Keratinocyte (primary cell): ENCODE measurements at regions not wholly inside any gene's neighbourhood (a gene's known extent, or its start where the extent isn't known, plus 50 kb on each side); places are given as distances from the start of the nearest gene placed in this dataset.

Experiments used
- DNase-seq: peaks from one replicate; pipeline ENCODE4 v3.0.0-alpha.2; 2011; ENCODE audit warnings: low read depth, missing footprints, low spot score
- FAIRE-seq: peaks from 2 replicates; lab custom pipeline; 2011; peaks lifted over from hg19 to GRCh38; lab: Jason Lieb, UNC
- H2AFZ ChIP-seq: 2 replicates; pipeline ENCODE4 v1.6.0; 2012; ENCODE audit warnings: low read length, control low read depth, inconsistent platforms; ENCODE audit not compliant: control insufficient read depth
- H3K27ac ChIP-seq: 2 replicates; pipeline ENCODE4 v1.5.1; 2011; ENCODE audit warnings: low read length; ENCODE audit not compliant: control insufficient read depth, insufficient read depth
- H3K27me3 ChIP-seq: 3 replicates; pipeline ENCODE4 v1.6.0; 2011; ENCODE audit warnings: low read length; ENCODE audit not compliant: control insufficient read depth, insufficient read depth; ENCODE audit errors: extremely low read depth
- H3K36me3 ChIP-seq, 2 experiments: 2 replicates in 1 of 2; 3 replicates in 1 of 2; pipeline ENCODE4 v1.5.1; 2011; ENCODE audit warnings: low read length in 2 of 2, mild to moderate bottlenecking in 1 of 2; ENCODE audit not compliant: control insufficient read depth in 2 of 2, insufficient read depth in 2 of 2; ENCODE audit errors: extremely low read depth in 1 of 2
- H3K4me1 ChIP-seq: 3 replicates; pipeline ENCODE4 v1.5.1; 2011; ENCODE audit warnings: low read length; ENCODE audit not compliant: control insufficient read depth, insufficient read depth; ENCODE audit errors: extremely low read depth
- H3K4me2 ChIP-seq: 3 replicates; pipeline ENCODE4 v1.6.0; 2011; ENCODE audit warnings: low read depth, low read length; ENCODE audit not compliant: control insufficient read depth, insufficient read depth; ENCODE audit errors: extremely low read depth
- H3K4me3 ChIP-seq, 3 experiments: fragments of 200-600 bp in 1 of 3; sonication (generic) in 1 of 3; 2 replicates in 2 of 3; 3 replicates in 1 of 3; pipeline ENCODE4 v1.5.1; 2011 to 2016; ENCODE audit warnings: low read length in 3 of 3, mild to moderate bottlenecking in 3 of 3, control low read depth in 2 of 3, inconsistent platforms in 1 of 3, low read depth in 1 of 3, mixed read lengths in 1 of 3, mixed run types in 1 of 3, moderate library complexity in 1 of 3; ENCODE audit not compliant: control insufficient read depth in 2 of 3, insufficient read depth in 2 of 3; ENCODE audit errors: extremely low read depth in 1 of 3
- H3K79me2 ChIP-seq: 2 replicates; pipeline ENCODE4 v1.6.0; 2012; ENCODE audit warnings: low read length; ENCODE audit not compliant: control insufficient read depth, insufficient read depth
- H3K9ac ChIP-seq: 3 replicates; pipeline ENCODE4 v1.6.0; 2011; ENCODE audit warnings: low read length; ENCODE audit not compliant: control insufficient read depth, insufficient read depth; ENCODE audit errors: extremely low read depth
- H3K9me1 ChIP-seq: 3 replicates; pipeline ENCODE4 v1.6.0; 2011; ENCODE audit warnings: low read length; ENCODE audit not compliant: control insufficient read depth, insufficient read depth; ENCODE audit errors: extremely low read depth
- H3K9me3 ChIP-seq: 2 replicates; pipeline ENCODE4 v1.5.1; 2012; ENCODE audit warnings: low read depth, low read length; ENCODE audit not compliant: control insufficient read depth
- H4K20me1 ChIP-seq: 3 replicates; pipeline ENCODE4 v1.6.0; 2011; ENCODE audit warnings: low read length; ENCODE audit not compliant: control insufficient read depth, insufficient read depth; ENCODE audit errors: extremely low read depth
- CTCF ChIP-seq, 3 experiments: IDR thresholded peaks in 1 of 3; conservative IDR thresholded peaks in 1 of 3; optimal IDR thresholded peaks in 1 of 3; 2 replicates in 2 of 3; 3 replicates in 1 of 3; pipeline versions ENCODE3 to v1.5.1; 2011; ENCODE audit warnings: low read length in 3 of 3, mild to moderate bottlenecking in 3 of 3, moderate library complexity in 2 of 3, control low read depth in 1 of 3, inconsistent platforms in 1 of 3; ENCODE audit not compliant: insufficient read depth in 2 of 3; ENCODE audit errors: extremely low read depth in 1 of 3
- EZH2 ChIP-seq: IDR thresholded peaks from one replicate; pipeline ENCODE4 v1.6.1; 2012; ENCODE audit warnings: inconsistent platforms, mild to moderate bottlenecking, low read length, moderate library complexity
- dilution Hi-C: fragments of 300-500 bp; cut with MboI; formaldehyde crosslinking; loops from one replicate; pipeline ENCODE4 v1.7.0; 2020; ENCODE audit warnings: low sequenced_read_pairs; ENCODE audit not compliant: extremely low pct_ligation_motif_present

GRCh38 chr5:175305251-175305650 is 138.7 kb downstream of the DRD1 start:
- no peak for FAIRE-seq
- dilution Hi-C loops: no loop called here

GRCh38 chr5:175290379-175290778 is 153.6 kb downstream of the DRD1 start:
- no peaks in the 10 kb centered on the region for H3K36me3 ChIP-seq
- no peak overlapping the region for H2AFZ ChIP-seq
- FAIRE-seq (no peak), DNase-seq (no peak)
- H3K79me2 ChIP-seq: no peaks in the 10 kb centered on the region
- H3K4me1 ChIP-seq: peaks cover 27% of the 10 kb centered on the region
- H3K4me3 ChIP-seq: no peak overlapping the region
- H3K9me3 ChIP-seq: no peaks in the 10 kb centered on the region
- TF ChIP-seq CTCF (optimal IDR thresholded peaks at IDR 0.05 in 1 of 3, IDR thresholded peaks at IDR 0.05 in 1 of 3, conservative IDR thresholded peaks at IDR 0.05 in 1 of 3; ENCODE audit: extremely low read depth in 1 of 3, insufficient read depth in 2 of 3, low read length in 3 of 3): no peak
- no peak for TF ChIP-seq EZH2
- no peaks in the 10 kb centered on the region for H3K9me1 ChIP-seq
- H4K20me1 ChIP-seq: no peaks in the 10 kb centered on the region
- dilution Hi-C loops: no loop called here
- no peak overlapping the region for H3K27ac ChIP-seq
- H3K27me3 ChIP-seq: no peaks in the 10 kb centered on the region
- no peak overlapping the region for H3K9ac ChIP-seq
- no peak overlapping the region for H3K4me2 ChIP-seq

More at GRCh38 chr5:175305251-175305650, 138.7 kb downstream of the DRD1 start:
- Histone ChIP-seq H3K27ac (no peak overlapping the region), H3K4me3 (no peak overlapping the region), H3K4me1 (no peaks in the 10 kb centered on the region), H3K4me2 (no peak overlapping the region), H4K20me1 (no peaks in the 10 kb centered on the region), H3K9me1 (no peaks in the 10 kb centered on the region), H3K9me3 (no peaks in the 10 kb centered on the region), H3K79me2 (no peaks in the 10 kb centered on the region), H3K36me3 (no peaks in the 10 kb centered on the region), H2AFZ (no peak overlapping the region), H3K27me3 (no peaks in the 10 kb centered on the region), H3K9ac (no peak overlapping the region)
- no peak for DNase-seq
- TF ChIP-seq EZH2 (no peak), CTCF (optimal IDR thresholded peaks at IDR 0.05 in 1 of 3, IDR thresholded peaks at IDR 0.05 in 1 of 3, conservative IDR thresholded peaks at IDR 0.05 in 1 of 3; ENCODE audit: extremely low read depth in 1 of 3, insufficient read depth in 2 of 3, low read length in 3 of 3) (no peak)
